Skeletal muscle satellite cell (primary cell): ENCODE measurements at regions not wholly inside any gene's neighbourhood (a gene's known extent, or its start where the extent isn't known, plus 50 kb on each side); places are given as distances from the start of the nearest gene placed in this dataset.

ENCODE experiments used
- H3K27me3 ChIP-seq: 2 replicates; pipeline ENCODE4 v1.7.0; 2013; ENCODE audit warnings: low read length; ENCODE audit not compliant: control insufficient read depth, insufficient read depth
- H3K36me3 ChIP-seq: 2 replicates; pipeline ENCODE4 v1.7.0; 2013; ENCODE audit warnings: mild to moderate bottlenecking, control low read depth, low read length; ENCODE audit not compliant: insufficient read depth
- H3K4me1 ChIP-seq: 2 replicates; pipeline ENCODE4 v1.7.0; 2013; ENCODE audit warnings: low read length; ENCODE audit not compliant: control insufficient read depth, insufficient read depth
- H3K4me2 ChIP-seq: 2 replicates; pipeline ENCODE4 v1.7.0; 2013; ENCODE audit warnings: mild to moderate bottlenecking, low read length
- H3K4me3 ChIP-seq: 2 replicates; pipeline ENCODE4 v1.7.0; 2013; ENCODE audit warnings: low read length
- H3K9ac ChIP-seq: 2 replicates; pipeline ENCODE4 v1.7.0; 2013; ENCODE audit warnings: mild to moderate bottlenecking, low read depth, low read length, moderate library complexity
- H3K9me3 ChIP-seq: replicated peaks from 2 replicates; pipeline ENCODE4 v1.7.0; 2013; ENCODE audit warnings: mild to moderate bottlenecking, control low read depth, low read length

DNA sequence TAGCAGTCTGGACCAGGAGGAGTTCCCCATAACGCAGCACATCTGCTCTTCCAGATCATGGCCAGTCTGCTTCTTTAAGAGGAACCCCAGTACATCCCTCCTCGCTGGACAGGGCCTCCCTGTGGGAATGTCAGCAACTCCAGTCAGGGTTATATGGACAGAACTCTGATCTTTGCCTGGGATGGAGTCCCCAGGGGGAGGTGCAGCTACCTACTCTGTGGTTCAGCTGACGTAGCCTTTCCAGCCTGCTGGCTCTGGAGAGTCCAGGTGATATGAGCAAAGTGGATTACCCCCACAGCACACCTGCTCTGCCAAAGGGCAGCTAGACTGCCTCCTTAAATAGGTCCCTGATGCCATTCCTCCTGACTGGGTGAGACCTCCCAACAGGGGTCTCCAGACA, 417.1 kb upstream of the EPHA3 start:
- H3K4me3 ChIP-seq = no peak overlapping the region
- no peak overlapping the region for H3K4me2 ChIP-seq
- H3K36me3 ChIP-seq = no peaks in the 10 kb centered on the region
- H3K9me3 ChIP-seq = no peaks in the 10 kb centered on the region
- H3K27me3 ChIP-seq = no peaks in the 10 kb centered on the region
- no peaks in the 10 kb centered on the region for H3K4me1 ChIP-seq
- H3K9ac ChIP-seq = no peak overlapping the region

DNA sequence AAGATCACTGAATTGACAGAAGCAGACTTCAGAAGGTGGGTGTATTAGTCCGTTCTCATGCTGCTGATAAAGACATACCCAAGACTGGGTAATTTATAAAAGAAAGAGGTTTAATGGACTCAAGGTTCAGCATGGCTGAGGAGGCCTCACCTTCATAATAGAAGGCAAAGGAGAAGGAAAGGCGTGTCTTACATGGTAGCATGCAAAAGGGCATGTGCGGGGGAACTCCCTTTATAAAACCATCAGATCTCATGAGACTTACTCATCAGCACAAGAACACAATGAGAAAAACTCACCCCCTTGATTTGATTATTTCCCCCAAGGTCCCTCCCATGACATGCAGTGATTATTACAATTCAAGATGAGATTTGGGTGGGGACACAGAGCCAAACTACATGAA, 416.3 kb upstream of the EPHA3 start:
- no peak overlapping the region for H3K9ac ChIP-seq
- H3K4me1 ChIP-seq = no peaks in the 10 kb centered on the region
- no peak overlapping the region for H3K4me3 ChIP-seq
- H3K9me3 ChIP-seq = no peaks in the 10 kb centered on the region
- no peaks in the 10 kb centered on the region for H3K27me3 ChIP-seq
- no peaks in the 10 kb centered on the region for H3K36me3 ChIP-seq
- H3K4me2 ChIP-seq = no peak overlapping the region

DNA sequence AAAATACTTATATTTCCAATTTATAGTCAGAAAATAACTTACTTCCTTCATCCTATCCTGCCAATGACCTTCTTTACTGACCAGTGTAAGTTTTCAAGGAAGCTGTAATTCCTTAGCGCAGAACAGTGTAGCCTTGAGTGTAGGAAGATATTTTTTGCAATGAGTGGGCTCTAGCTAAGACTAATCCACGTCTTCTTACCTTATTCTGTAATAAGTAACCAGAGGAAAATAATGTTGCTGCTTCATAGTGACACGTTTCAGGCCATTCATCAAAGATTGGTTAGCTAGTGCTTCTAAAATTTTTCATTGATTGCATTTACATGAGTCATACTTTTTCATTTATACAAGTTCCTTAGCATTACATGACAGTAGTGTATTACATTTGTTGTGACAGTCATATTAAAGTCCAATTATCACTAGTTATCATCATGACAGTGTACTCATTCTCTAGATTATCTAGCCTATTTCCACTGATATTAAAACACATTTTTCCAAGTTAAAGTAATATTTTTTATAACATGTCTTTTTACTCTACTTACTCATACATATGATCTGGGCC, 403.8 kb upstream of the EPHA3 start:
- no peaks in the 10 kb centered on the region for H3K4me1 ChIP-seq
- H3K9ac ChIP-seq = no peak overlapping the region
- no peaks in the 10 kb centered on the region for H3K9me3 ChIP-seq
- H3K36me3 ChIP-seq = no peaks in the 10 kb centered on the region
- no peak overlapping the region for H3K4me2 ChIP-seq
- no peaks in the 10 kb centered on the region for H3K27me3 ChIP-seq
- no peak overlapping the region for H3K4me3 ChIP-seq

DNA sequence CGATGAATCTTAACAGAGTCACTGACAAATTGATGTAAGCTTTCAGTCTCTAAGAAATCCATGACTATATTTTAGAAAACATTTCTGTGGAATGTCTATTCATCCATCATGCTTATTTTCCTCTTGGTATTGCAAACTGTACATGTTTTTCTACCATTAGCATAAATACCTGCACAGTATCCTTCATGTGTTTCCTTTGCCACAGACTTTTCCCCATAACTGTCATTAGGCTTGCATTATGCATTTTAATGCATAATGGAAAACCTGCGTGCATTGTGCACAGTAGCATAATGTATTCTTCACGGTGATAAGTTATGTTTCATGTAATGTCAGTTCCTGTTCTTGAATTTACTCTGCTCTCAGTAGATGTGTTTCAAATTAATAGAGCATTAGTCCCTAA, 403.1 kb upstream of the EPHA3 start:
- Histone ChIP-seq H3K4me3 (no peak overlapping the region), H3K9me3 (no peaks in the 10 kb centered on the region), H3K27me3 (no peaks in the 10 kb centered on the region), H3K4me2 (no peak overlapping the region), H3K9ac (no peak overlapping the region), H3K36me3 (no peaks in the 10 kb centered on the region), H3K4me1 (no peaks in the 10 kb centered on the region)

DNA sequence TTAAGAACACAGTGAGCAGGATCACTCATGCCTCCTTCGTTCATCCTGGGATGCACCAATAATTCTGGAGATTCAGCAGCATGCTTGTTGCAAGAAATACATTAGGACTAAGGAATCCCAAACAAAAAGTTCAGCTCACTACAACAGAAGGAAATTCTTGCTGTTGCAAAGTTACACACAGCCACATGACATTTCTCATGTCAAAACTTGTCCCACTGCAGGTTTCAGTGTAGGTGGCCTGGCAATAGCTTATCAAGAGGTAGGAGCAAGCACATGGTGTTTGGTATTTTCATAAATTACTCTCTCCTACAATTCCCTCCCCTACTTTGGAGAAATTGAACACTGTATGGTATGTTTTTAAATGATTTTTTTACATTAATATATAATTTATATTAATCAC, 399.6 kb upstream of the EPHA3 start:
- no peak overlapping the region for H3K9ac ChIP-seq
- peaks cover 2% of the 10 kb centered on the region for H3K4me1 ChIP-seq
- H3K4me2 ChIP-seq = no peak overlapping the region
- no peaks in the 10 kb centered on the region for H3K36me3 ChIP-seq
- H3K9me3 ChIP-seq = peaks cover 2% of the 10 kb centered on the region
- no peaks in the 10 kb centered on the region for H3K27me3 ChIP-seq
- no peak overlapping the region for H3K4me3 ChIP-seq

DNA sequence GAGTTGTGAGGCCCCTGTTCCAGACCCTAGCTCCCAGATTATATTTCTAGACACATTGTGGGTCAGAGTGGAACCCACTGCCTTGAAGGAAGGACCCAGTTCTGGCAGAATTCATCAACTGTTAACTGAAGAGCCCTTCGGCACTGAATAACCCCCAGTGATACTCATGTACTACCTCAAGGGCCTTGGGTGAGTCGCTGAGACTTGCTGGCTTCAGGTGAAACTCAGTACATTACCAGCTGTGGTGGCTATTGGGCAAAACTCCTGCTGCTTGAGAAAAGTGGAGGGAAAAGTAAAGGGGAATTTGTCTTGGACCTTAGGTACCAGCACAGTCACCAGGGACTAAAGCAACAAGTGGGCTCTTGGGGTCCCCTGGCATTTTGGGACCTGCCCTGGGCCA, 394.9 kb upstream of the EPHA3 start:
- H3K36me3 ChIP-seq = no peaks in the 10 kb centered on the region
- no peak overlapping the region for H3K4me3 ChIP-seq
- H3K4me2 ChIP-seq = no peak overlapping the region
- peaks cover 5% of the 10 kb centered on the region for H3K4me1 ChIP-seq
- no peaks in the 10 kb centered on the region for H3K27me3 ChIP-seq
- no peak overlapping the region for H3K9ac ChIP-seq
- peaks cover 2% of the 10 kb centered on the region for H3K9me3 ChIP-seq

DNA sequence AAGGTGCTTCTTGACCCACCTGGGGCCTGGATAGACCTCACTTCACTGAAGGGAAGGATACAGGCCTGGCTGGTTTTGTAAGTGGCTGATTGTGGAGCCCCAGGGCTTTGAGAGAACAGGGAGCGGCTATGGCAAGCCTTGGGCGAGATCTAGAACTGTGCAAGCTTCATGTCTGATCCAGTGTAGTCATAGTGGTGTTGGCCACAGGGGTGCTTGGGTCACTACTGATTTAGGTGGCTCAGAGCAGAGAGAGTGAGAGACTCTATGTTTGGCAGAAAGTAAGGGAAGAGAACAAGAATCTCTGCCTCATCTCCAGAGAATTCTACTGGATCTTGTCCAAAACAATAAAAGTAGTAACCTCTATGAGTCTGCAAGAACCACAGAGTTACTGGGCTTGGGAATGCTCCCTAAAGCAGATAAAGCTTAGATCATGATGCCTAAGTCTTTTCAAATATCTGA, 394.2 kb upstream of the EPHA3 start:
- no peaks in the 10 kb centered on the region for H3K27me3 ChIP-seq
- no peak overlapping the region for H3K4me3 ChIP-seq
- H3K4me2 ChIP-seq = no peak overlapping the region
- no peaks in the 10 kb centered on the region for H3K36me3 ChIP-seq
- no peak overlapping the region for H3K9ac ChIP-seq
- H3K4me1 ChIP-seq = peaks cover 5% of the 10 kb centered on the region
- H3K9me3 ChIP-seq = peaks cover 2% of the 10 kb centered on the region

DNA sequence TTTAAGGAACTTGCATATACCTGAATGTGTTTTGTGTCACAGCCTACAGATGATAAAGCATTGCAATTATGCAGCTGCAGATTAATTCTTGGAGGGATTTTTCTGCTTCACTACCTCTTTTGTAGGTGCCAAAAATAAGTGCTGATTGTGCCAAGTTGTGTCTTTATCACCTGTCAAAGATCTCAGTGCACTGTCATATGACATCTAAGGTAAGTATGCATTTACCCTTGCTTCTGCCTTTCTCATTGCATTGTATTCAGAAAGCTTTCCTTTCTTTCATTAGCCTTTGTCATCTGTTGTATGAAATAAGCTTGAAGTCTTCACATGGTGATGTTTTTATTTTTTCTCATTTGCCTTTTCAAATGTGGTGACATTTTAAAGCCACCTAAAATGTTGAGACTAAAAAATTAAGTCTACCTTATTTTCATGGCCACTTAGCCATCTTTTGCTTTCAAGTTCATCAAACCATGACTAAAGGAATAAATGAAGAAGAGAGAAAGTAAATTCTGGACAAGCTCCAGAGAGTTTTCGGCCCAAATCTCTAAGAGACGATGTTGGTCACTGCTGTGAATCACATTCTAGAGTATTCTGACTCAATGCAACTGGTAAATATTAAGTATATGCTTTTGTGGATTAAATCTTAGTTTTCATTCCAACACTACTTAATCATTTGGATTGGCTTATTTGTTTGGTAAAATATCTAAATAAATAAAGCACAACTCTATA, 381.8 kb upstream of the EPHA3 start:
- no peak overlapping the region for H3K4me2 ChIP-seq
- no peaks in the 10 kb centered on the region for H3K36me3 ChIP-seq
- no peaks in the 10 kb centered on the region for H3K9me3 ChIP-seq
- H3K4me1 ChIP-seq = no peaks in the 10 kb centered on the region
- no peak overlapping the region for H3K4me3 ChIP-seq
- no peak overlapping the region for H3K9ac ChIP-seq
- no peaks in the 10 kb centered on the region for H3K27me3 ChIP-seq

DNA sequence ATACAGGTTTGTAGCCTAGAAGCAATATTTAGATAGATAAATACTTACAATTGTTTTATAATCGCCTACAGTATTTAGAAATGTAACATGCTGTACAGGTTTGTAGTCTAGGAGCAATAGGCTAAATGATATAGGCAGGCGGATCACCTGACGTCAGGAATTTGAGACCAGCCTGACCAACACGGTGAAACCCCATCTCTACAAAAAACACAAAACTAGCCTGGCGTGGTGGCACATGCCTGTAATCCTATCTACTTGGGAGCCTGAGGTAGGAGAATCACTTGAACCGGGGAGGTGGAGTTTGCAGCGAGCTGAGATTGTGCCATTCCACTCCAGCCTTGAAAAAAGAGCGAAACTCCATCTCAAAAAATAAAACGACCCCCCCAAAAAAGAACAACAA, 375.2 kb upstream of the EPHA3 start:
- H3K4me3 ChIP-seq = no peak overlapping the region
- H3K27me3 ChIP-seq = no peaks in the 10 kb centered on the region
- H3K9me3 ChIP-seq = no peaks in the 10 kb centered on the region
- H3K4me2 ChIP-seq = no peak overlapping the region
- H3K4me1 ChIP-seq = no peaks in the 10 kb centered on the region
- no peaks in the 10 kb centered on the region for H3K36me3 ChIP-seq
- H3K9ac ChIP-seq = no peak overlapping the region

DNA sequence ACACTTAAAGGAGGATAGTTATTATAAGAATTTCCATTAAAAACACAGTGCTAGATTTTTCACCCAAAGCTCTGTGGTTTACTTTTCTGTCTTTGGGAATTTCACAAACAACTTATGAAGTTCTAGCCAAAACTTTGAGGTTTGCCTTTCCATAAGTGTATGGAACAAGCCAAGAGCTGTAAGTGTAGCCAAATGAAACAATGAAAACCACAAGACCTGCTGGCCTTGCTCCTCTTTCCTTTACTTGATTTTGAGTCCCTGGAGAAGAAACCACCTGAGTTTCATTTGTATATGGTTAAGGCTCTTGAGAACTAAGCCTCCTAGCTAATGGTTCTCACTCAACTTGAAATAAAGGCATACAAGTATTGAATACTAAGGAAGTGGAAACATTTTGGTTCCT, 365.3 kb upstream of the EPHA3 start:
- H3K4me1 ChIP-seq = no peaks in the 10 kb centered on the region
- H3K27me3 ChIP-seq = no peaks in the 10 kb centered on the region
- no peaks in the 10 kb centered on the region for H3K36me3 ChIP-seq
- H3K4me2 ChIP-seq = no peak overlapping the region
- no peak overlapping the region for H3K4me3 ChIP-seq
- no peak overlapping the region for H3K9ac ChIP-seq
- no peaks in the 10 kb centered on the region for H3K9me3 ChIP-seq

DNA sequence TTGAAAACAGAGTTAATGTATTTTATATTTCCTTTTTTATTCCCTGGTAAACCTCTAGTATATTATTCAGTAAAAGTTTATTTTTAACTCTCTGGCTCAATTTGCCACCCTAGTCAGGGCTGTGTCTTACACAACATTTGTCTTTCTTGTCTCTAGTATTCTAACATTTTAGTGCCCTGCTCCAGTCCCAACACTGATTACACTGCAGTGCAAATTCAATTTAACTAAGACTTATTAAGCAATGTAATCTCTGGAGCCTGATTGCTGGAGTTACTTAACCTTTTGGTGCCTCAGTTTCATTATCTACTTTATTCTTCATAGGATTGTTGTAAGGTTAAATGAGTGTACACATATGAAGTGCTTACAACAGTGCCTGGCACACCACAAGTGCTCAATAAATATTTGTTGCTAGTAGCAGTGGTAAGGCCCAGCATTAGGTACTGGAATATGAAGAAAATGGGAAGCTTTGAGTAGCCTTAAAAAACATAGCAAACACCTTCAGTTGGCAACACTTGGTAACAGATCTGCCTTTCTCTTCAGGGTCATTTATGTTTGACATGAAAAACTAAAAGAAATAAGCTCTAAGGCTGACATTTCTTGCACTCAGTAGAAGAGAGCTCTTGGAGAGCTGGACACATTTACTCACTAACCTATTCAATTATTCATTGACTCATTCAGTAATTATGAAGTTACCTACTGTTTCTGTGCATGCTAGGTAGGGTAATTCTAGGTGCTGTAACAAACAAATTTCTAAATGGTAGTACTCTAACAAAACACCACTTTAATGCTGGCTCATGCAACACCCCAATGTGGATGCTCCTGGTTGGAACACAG, 364.5 kb upstream of the EPHA3 start:
- Histone ChIP-seq H3K4me3 (no peak overlapping the region), H3K4me1 (no peaks in the 10 kb centered on the region), H3K9ac (no peak overlapping the region), H3K4me2 (no peak overlapping the region), H3K36me3 (no peaks in the 10 kb centered on the region), H3K9me3 (peaks cover under 1% of the 10 kb centered on the region), H3K27me3 (no peaks in the 10 kb centered on the region)
